H9 (cell line): ENCODE measurements at regions not wholly inside any gene's neighbourhood (a gene's known extent, or its start where the extent isn't known, plus 50 kb on each side); places are given as distances from the start of the nearest gene placed in this dataset.

Experiments used
- DNase-seq: peaks from one replicate; pipeline ENCODE4 v3.0.0-alpha.2; 2017
- H2AFZ ChIP-seq: one replicate; pipeline ENCODE4 v1.6.1; 2013; ENCODE audit warnings: mild to moderate bottlenecking, low read length, control low read depth, moderate library complexity
- H2AK5ac ChIP-seq: 2 replicates; pipeline ENCODE4 v1.6.1; 2013; ENCODE audit warnings: low read length, control low read depth, mixed read lengths; ENCODE audit not compliant: insufficient read length
- H2BK120ac ChIP-seq: one replicate; pipeline ENCODE4 v1.6.1; 2013; ENCODE audit warnings: low read depth, mild to moderate bottlenecking, low read length, control low read depth, inconsistent platforms; ENCODE audit not compliant: poor library complexity, severe bottlenecking
- H2BK12ac ChIP-seq: 2 replicates; pipeline ENCODE4 v1.6.1; 2013; ENCODE audit warnings: low read length, control low read depth, mixed read lengths, low read depth; ENCODE audit not compliant: insufficient read length
- H2BK15ac ChIP-seq: 2 replicates; pipeline ENCODE4 v1.6.1; 2013; ENCODE audit warnings: low read depth, low read length, control low read depth
- H2BK20ac ChIP-seq: one replicate; pipeline ENCODE4 v1.6.1; 2013; ENCODE audit warnings: low read depth, mild to moderate bottlenecking, low read length, control low read depth, inconsistent platforms; ENCODE audit not compliant: poor library complexity, severe bottlenecking
- H2BK5ac ChIP-seq: 2 replicates; pipeline ENCODE4 v1.6.1; 2013; ENCODE audit warnings: low read length, control low read depth, mixed read lengths; ENCODE audit not compliant: insufficient read length
- H3K14ac ChIP-seq: 2 replicates; pipeline ENCODE4 v1.6.1; 2013; ENCODE audit warnings: low read length, control low read depth; ENCODE audit not compliant: insufficient read depth
- H3K18ac ChIP-seq: 2 replicates; pipeline ENCODE4 v1.6.1; 2013; ENCODE audit warnings: low read depth, mild to moderate bottlenecking, mixed read lengths, low read length, control low read depth; ENCODE audit not compliant: insufficient read length
- H3K23ac ChIP-seq: 2 replicates; pipeline ENCODE4 v1.6.1; 2013; ENCODE audit warnings: low read length, control low read depth, mixed read lengths, low read depth; ENCODE audit not compliant: insufficient read length
- H3K23me2 ChIP-seq: 2 replicates; pipeline ENCODE4 v1.6.1; 2013; ENCODE audit warnings: low read depth, mild to moderate bottlenecking, mixed read lengths, low read length, control low read depth; ENCODE audit not compliant: insufficient read length, poor library complexity, severe bottlenecking
- H3K27ac ChIP-seq: 2 replicates; pipeline ENCODE4 v1.5.1; 2013; ENCODE audit warnings: low read length, control low read depth, mixed read lengths, low read depth; ENCODE audit not compliant: insufficient read length
- H3K27me3 ChIP-seq: 2 replicates; pipeline ENCODE4 v1.6.1; 2013; ENCODE audit warnings: low read length, control low read depth, inconsistent platforms; ENCODE audit not compliant: insufficient read depth
- H3K4ac ChIP-seq: 2 replicates; pipeline ENCODE4 v1.6.1; 2013; ENCODE audit warnings: low read depth, mild to moderate bottlenecking, control low read depth, inconsistent platforms, low read length, moderate library complexity
- H3K4me1 ChIP-seq: 2 replicates; pipeline ENCODE4 v1.6.1; 2013; ENCODE audit warnings: low read length, control low read depth, inconsistent platforms; ENCODE audit not compliant: insufficient read depth
- H3K4me2 ChIP-seq: 2 replicates; pipeline ENCODE4 v1.6.1; 2013; ENCODE audit warnings: low read length, control low read depth, mixed read lengths; ENCODE audit not compliant: insufficient read length, insufficient read depth
- H3K56ac ChIP-seq: 2 replicates; pipeline ENCODE4 v1.6.1; 2013; ENCODE audit warnings: low read depth, mild to moderate bottlenecking, mixed read lengths, low read length, control low read depth; ENCODE audit not compliant: insufficient read length
- H3K79me1 ChIP-seq: 2 replicates; pipeline ENCODE4 v1.6.1; 2013; ENCODE audit warnings: low read depth, mild to moderate bottlenecking, moderate library complexity, low read length, control low read depth, inconsistent platforms; ENCODE audit not compliant: insufficient read depth, poor library complexity, severe bottlenecking
- H3K79me2 ChIP-seq: 2 replicates; pipeline ENCODE4 v1.6.1; 2013; ENCODE audit warnings: low read length, control low read depth, inconsistent platforms; ENCODE audit not compliant: insufficient read depth
- H3K9ac ChIP-seq: 2 replicates; pipeline ENCODE4 v1.6.1; 2013; ENCODE audit warnings: low read length, control low read depth, mixed read lengths; ENCODE audit not compliant: insufficient read length; ENCODE audit errors: extremely low read depth
- H3K9me3 ChIP-seq: one replicate; pipeline ENCODE4 v1.6.1; 2013; ENCODE audit warnings: low read depth, low read length, inconsistent platforms; ENCODE audit not compliant: control insufficient read depth
- H3T11ph ChIP-seq: one replicate; pipeline ENCODE4 v1.6.1; 2013; ENCODE audit warnings: mild to moderate bottlenecking, low read length, control low read depth, inconsistent platforms
- H4K20me1 ChIP-seq: one replicate; pipeline ENCODE4 v1.6.1; 2013; ENCODE audit not compliant: control insufficient read depth, insufficient read length, insufficient read depth
- H4K5ac ChIP-seq: 2 replicates; pipeline ENCODE4 v1.6.1; 2013; ENCODE audit warnings: low read depth, mild to moderate bottlenecking, mixed read lengths, low read length, control low read depth; ENCODE audit not compliant: insufficient read length
- H4K8ac ChIP-seq: replicated peaks from 2 replicates; pipeline ENCODE4 v1.6.1; 2013; ENCODE audit warnings: low read length, control low read depth, mixed read lengths, low read depth; ENCODE audit not compliant: insufficient read length
- H4K91ac ChIP-seq: 2 replicates; pipeline ENCODE4 v1.6.1; 2013; ENCODE audit warnings: low read depth, mild to moderate bottlenecking, moderate library complexity, mixed read lengths, low read length, control low read depth; ENCODE audit not compliant: insufficient read length
- H3K27ac Mint-ChIP-seq, 3 experiments: 2 replicates in 2 of 3; 3 replicates in 1 of 3; pipeline ENCODE4 v1.8.0; 2020 to 2021; ENCODE audit warnings: mixed read lengths in 3 of 3, mild to moderate bottlenecking in 1 of 3, moderate library complexity in 1 of 3
- H3K27me3 Mint-ChIP-seq: 2 replicates; pipeline ENCODE4 v1.8.0; 2021; ENCODE audit warnings: low read depth, mild to moderate bottlenecking, moderate library complexity, mixed read lengths
- H3K36me3 Mint-ChIP-seq, 3 experiments: 2 replicates in 2 of 3; 3 replicates in 1 of 3; pipeline ENCODE4 v1.8.0; 2020 to 2021; ENCODE audit warnings: low read depth in 3 of 3, mixed read lengths in 3 of 3; ENCODE audit not compliant: insufficient read depth in 1 of 3
- H3K4me1 Mint-ChIP-seq, 2 experiments: 2 replicates each; pipeline ENCODE4 v1.8.0; 2020; ENCODE audit warnings: mixed read lengths in 2 of 2
- H3K4me3 Mint-ChIP-seq, 2 experiments: 2 replicates in 1 of 2; 3 replicates in 1 of 2; pipeline ENCODE4 v1.8.0; 2020 to 2021; ENCODE audit warnings: mild to moderate bottlenecking in 2 of 2, mixed read lengths in 2 of 2, moderate library complexity in 1 of 2
- H3K9me3 Mint-ChIP-seq, 2 experiments: 2 replicates in 1 of 2; 3 replicates in 1 of 2; pipeline ENCODE4 v1.8.0; 2020; ENCODE audit warnings: mild to moderate bottlenecking in 2 of 2, mixed read lengths in 2 of 2, moderate library complexity in 1 of 2
- CTCF ChIP-seq: fragments of 200-600 bp; sonication (generic); conservative IDR thresholded peaks from 3 replicates; pipeline ENCODE4 v1.8.0; 2021; ENCODE audit warnings: antibody characterized with exemption, mild to moderate bottlenecking
- WGBS: extraction: QIAGEN DNeasy Blood & Tissue Kit; methylation state at CpG from one replicate; pipeline ENCODE4 v1.1.7; 2013; ENCODE audit warnings: missing lambda C conversion rate, low lambda C conversion rate, mixed read lengths; ENCODE audit not compliant: insufficient read length; ENCODE audit errors: extremely low coverage; 5-methylcytosine and 5-hydroxymethylcytosine counted together

- no peaks in the 10 kb centered on the region for H4K20me1 ChIP-seq
- no peaks in the 10 kb centered on the region for H3K23me2 ChIP-seq
- Mint-ChIP-seq H3K4me1 (peaks cover 3 to 6% of the 10 kb centered on the region in 2 experiments; a peak in 2 of 4 replicates), H3K4me3 (no peak overlapping the region), H3K9me3 (peaks cover 0 to 3% of the 10 kb centered on the region in 2 experiments; a peak in 1 of 5 replicates), H3K36me3 (no peaks in the 10 kb centered on the region; a peak in 1 of 7 replicates), H3K27me3 (no peaks in the 10 kb centered on the region; the same call in 1 of the 2 replicates), H3K27ac (no peak overlapping the region; a peak in 1 of 7 replicates)
- no peaks in the 10 kb centered on the region for H3K79me1 ChIP-seq
- no peak overlapping the region for H3K4me2 ChIP-seq
- H2BK15ac ChIP-seq: no peak overlapping the region
- no peak overlapping the region for H2BK5ac ChIP-seq
- no peaks in the 10 kb centered on the region for H3K79me2 ChIP-seq
- no peak overlapping the region for H3T11ph ChIP-seq
- H3K4me1 ChIP-seq: no peaks in the 10 kb centered on the region
- H2AK5ac ChIP-seq: no peak overlapping the region
- H2BK120ac ChIP-seq: no peak overlapping the region
- no peak for TF ChIP-seq CTCF
- no peak overlapping the region for H4K5ac ChIP-seq
- H3K14ac ChIP-seq: no peak overlapping the region
- no peak overlapping the region for H3K4ac ChIP-seq
- H2AFZ ChIP-seq: no peak overlapping the region
- H3K27me3 ChIP-seq: no peaks in the 10 kb centered on the region
- H4K91ac ChIP-seq: no peak overlapping the region
- H2BK12ac ChIP-seq: no peak overlapping the region
- H3K18ac ChIP-seq: no peak overlapping the region
- H3K56ac ChIP-seq: no peak overlapping the region
- WGBS: no CpG with 5 or more reads among the region's 3 CpGs
- H2BK20ac ChIP-seq: no peak overlapping the region
- DNase-seq: no peak
- H3K9ac ChIP-seq: no peak overlapping the region
- no peak overlapping the region for H3K23ac ChIP-seq
- no peaks in the 10 kb centered on the region for H3K9me3 ChIP-seq
- H3K27ac ChIP-seq: no peak overlapping the region
- no peak overlapping the region for H4K8ac ChIP-seq
Observed at GRCh38 chr7:106504207-106504606, 156.8 kb downstream of the CCDC71L start.
